CD4-positive, alpha-beta T cell treated with Interleukin-6 for 4 hours (primary cell): ENCODE measurements at regions not wholly inside any gene's neighbourhood (a gene's known extent, or its start where the extent isn't known, plus 50 kb on each side); places are given as distances from the start of the nearest gene placed in this dataset.

Experiments used
- DNase-seq: peaks from one replicate; pipeline ENCODE4 v3.0.0-alpha.2; 2020; ENCODE audit warnings: mixed read lengths

GRCh38 chr3:118001380-118001779, 1033.3 kb downstream of the IGSF11 start:
- no peak for DNase-seq

DNA sequence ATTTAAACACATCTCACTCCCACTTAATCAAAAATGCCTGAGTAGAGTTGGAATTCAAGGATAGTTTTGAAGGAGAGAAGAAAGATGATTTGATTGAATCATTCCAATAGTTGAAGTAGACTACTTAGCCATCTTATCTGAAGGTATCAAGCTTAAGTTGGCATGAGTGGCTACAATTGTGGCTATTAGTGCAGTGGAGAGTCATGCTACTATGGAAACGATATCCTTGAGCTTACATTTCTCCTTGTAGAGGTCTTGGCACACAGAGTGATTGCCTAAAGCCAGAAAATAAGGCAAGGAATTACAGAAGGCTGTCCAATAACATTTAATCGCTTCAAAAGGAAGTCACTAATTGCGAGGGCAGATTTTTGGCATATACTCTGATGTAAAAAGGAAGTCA, 1022.7 kb downstream of the IGSF11 start:
- DNase-seq = no peak

DNA sequence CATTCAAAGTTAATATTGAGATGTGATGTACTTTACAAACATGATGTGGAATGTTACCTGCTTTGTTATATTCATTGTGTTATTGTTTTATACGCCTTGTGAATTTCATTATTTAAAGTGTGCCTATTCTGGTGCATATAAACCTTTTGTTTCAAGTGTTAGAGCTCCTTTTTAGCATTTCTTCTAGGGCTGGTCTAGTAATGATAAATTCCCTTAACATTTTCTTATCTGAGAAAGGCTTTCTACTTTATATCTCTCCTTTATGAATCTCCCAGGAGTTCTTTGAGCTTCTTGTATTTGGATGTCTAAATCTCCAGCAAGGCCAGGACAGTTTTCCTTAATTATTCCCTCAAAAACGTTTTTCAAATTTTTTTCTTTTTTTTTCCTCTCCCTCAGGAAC, 1005.6 kb downstream of the IGSF11 start:
- no peak for DNase-seq

- no peak for DNase-seq
Observed at GRCh38 chr3:118036215-118036614, 998.4 kb downstream of the IGSF11 start.

- DNase-seq = no peak
Observed at GRCh38 chr3:118055381-118055780, 979.3 kb downstream of the IGSF11 start.

- no peak for DNase-seq
Observed at GRCh38 chr3:118057086-118057485, 977.6 kb downstream of the IGSF11 start.

DNA sequence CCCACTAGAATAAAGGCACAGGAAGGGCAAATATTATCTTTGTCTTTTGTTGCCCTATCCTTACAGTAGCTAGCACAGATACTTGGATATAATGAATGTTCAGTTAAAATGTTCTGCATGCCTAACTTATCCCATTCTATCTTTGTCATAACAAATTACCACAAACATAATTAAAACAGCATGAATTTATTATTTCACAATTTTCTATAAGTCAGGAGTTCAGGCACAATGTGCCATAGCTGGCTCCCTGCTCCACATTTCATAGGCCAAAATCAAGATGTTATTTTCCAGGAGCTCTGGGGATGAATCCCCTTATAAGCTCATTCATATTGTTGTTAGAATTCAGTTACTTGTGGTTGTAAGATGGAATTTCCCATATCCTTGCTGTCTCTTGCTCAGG, 975.5 kb downstream of the IGSF11 start:
- no peak for DNase-seq

DNA sequence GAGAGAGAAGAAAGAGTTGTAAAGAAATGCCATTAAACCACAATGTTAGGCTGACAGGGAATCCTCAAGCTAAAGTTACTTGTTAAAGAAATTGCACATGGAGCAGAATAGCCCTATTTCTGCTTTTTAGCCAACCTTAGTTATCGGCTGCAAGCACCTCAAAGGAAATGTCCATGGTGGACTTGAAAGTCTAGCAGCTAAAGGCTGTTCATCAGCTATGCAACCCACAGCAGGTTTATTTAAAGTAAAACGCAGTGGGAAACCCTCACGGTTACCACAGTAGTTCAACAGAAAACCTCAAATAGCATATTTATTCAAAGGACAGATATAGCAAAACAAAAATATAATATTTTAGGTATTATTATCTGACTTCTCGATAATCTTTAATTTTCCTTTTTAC, 967.2 kb downstream of the IGSF11 start:
- DNase-seq = no peak

- DNase-seq = no peak
Observed at GRCh38 chr3:118075873-118076272, 958.8 kb downstream of the IGSF11 start.

DNA sequence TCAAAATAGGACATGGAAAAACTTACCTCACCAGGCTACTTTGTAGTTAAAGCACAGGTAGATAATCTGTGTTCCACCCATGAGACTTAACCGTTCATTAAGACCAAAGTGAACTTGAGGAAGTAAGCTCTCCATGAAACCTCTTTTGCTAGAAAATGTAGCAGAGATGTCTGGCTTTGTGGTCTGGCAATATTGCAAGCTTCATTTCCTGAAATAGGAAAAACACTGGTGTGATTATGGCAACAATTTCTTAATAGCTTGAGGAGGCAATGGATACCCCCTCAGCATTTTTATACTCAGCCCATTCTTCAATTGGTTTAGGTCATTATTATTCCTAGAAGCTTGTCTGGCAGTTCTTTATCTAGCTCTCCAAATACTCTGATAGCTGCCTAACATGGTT, 957.3 kb downstream of the IGSF11 start:
- no peak for DNase-seq

DNA sequence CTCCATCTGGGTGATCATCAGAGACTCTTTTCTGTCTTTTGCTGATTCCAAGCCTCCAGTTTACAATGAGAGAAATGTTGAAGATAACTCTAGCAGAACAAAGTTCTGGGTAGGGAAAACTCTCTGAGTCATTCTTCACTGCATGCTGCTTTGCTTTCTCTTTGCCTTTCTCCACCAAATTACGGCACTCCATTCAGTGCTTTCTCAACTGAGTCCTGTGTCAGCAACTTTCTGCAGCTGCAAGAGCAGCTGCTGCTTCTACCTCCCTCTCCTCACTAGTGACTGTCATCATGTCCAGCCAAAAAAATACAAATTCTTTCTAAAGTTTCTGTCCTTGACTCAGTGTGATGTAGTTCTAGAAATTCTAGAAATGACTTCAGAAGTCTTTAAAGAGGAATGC, 953.8 kb downstream of the IGSF11 start:
- no peak for DNase-seq

- DNase-seq = no peak
Observed at GRCh38 chr3:118088696-118089095, 946.0 kb downstream of the IGSF11 start.

- DNase-seq = no peak
Observed at GRCh38 chr3:118089563-118089962, 945.1 kb downstream of the IGSF11 start.

- no peak for DNase-seq
Observed at GRCh38 chr3:118097226-118097625, 937.4 kb downstream of the IGSF11 start.

- no peak for DNase-seq
Observed at GRCh38 chr3:118097660-118098059, 937.0 kb downstream of the IGSF11 start.

DNA sequence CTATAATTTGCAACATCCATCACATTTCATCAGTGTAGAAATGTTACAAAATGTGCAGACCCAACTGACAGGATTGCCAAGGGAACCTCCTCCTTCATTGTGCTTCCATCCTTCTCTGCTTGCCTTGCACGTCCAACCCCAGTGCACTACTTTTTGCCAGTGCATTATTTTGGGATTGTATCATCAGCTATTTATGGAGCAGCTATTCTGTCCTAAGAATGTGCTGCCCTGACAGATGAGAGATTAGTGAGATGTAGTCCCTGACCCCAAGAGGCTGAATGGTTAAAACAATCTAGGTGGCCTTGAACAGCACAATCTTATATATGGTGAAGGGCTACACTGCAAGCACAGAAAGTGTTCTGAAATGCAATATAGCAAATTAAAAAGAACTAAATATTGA, 935.8 kb downstream of the IGSF11 start:
- DNase-seq = no peak

DNA sequence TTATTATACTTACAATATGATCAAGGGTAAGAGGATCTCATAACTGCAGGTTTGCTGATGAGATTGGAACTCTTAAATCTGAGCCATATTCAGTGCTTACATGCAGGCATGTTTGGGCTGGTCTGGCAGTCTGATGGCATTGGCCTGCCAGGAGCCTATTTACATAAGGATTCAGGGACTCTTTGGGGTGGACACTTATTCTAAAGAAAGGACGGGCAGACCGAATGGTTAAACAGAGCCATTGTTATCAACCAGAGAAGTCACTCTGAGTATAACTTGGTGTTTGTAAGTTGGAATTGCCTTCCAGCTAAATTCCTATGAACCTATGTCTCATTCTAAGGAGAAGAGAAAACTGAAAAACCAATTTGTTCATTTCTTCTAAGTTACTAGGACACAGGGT, 932.8 kb downstream of the IGSF11 start:
- no peak for DNase-seq

- DNase-seq = no peak
Observed at GRCh38 chr3:118102737-118103136, 931.9 kb downstream of the IGSF11 start.

DNA sequence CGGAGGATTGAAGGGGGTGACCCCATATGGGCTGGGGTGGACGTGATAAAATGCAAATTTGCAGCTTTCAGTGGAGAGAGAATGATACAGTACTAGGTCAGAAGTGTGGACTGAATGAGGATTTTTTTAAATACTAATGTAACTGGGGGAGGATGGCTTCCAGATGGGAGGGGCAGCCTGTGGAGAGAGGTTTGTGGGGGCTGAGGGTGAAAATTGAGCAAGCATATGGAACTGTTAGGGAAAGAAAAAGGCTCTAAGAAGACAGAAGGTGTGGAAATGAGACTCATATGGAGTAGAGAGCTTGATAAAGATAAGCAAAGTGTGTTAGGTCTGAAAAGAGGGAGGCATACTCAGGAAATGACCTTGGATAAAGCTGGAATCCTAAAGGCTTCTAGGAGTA, 926.4 kb downstream of the IGSF11 start:
- DNase-seq = no peak

DNA sequence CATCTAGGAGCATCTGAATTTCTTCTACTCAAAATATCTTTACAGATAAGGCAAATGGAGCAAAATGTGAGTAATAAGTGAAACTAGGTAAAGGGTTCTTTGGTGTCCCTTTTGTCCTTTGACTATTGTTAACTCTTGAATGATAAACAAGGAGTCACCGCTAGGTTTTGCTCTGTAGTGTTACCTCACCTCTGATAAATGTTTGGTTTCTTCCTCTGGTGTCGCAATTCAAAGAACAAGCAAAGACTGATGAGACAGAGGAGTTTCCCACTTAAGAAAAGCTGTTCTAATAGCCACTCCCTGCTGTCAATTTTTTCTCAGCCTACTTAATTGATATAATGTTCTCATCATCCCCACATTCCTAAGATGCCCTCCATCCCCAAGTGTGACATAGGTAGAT, 925.9 kb downstream of the IGSF11 start:
- no peak for DNase-seq

DNA sequence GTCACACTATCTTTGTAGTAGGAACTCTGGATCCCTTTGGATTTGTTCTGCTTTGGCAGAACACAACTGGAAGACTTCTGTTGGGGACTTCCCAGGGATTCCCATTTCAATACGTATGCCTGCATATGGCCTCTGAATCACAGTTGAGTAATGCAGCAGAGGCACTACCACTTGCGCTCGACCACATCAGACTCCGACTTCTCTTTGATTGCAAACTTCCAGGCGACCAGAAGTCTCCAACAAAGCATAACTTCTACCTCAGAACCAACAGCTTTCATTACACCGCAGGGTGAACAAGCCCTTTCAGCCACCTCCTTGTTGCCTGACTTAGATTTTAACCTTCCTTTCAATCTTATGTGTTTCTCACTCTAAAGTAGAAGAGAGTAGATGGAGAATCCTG, 924.4 kb downstream of the IGSF11 start:
- DNase-seq = no peak

- DNase-seq = no peak
Observed at GRCh38 chr3:118116991-118117390, 917.7 kb downstream of the IGSF11 start.

DNA sequence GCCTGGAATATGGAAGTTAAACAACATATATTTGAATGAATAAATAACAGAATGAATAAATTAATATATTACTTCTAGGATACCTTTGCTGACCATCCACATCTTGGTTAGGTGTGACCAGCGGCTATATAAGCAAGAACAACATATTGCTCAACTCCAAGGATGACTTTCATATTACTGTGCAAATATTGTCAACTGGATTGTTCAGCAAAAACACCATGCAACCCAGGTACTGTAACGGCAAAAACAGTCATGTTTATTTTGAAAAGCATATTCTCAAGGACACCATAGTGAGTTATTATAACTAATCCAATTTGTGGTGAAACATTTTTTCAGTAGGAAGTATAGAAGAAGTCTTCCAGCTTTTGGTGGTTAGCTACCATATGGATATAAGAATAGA, 907.9 kb downstream of the IGSF11 start:
- no peak for DNase-seq

DNA sequence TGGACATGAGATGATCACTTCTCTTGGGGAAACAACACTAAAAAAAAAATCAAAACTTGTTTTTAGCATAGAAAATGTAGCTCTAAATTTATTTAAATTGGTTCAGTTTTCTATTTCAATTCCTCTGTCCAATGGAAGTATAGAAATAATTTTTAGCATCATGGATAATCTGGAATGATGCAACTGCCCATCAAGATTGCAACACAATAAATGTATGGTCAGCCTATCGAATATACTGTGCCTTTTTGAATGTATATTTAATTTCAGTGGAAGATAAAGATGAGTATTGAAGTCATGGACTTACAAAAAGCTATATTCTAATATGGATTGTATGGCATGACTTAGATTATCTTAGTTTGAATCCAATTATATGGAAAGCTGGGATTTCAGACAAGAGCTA, 906.7 kb downstream of the IGSF11 start:
- no peak for DNase-seq

DNA sequence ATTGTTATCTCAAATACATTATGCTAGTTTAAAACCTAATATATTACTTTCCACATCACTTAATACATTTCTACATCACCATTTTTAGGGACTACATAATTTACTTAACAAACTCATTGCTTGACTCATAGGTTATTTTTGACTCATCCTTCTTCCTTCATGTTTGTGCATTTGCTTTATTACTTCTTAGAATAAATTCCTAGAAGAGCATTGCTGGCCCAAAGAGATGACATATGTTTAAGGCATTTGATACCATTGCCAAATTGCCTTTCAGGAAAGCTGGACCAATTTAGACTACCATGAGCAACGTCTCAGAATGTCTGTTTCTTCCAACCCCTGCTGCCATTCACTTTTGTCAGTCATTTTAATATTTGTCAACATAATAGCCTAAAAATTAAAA, 905.8 kb downstream of the IGSF11 start:
- no peak for DNase-seq

GRCh38 chr3:118137778-118138177, 896.9 kb downstream of the IGSF11 start:
- DNase-seq = no peak
